Peyer's patch (tissue), 4 donors: ENCODE measurements at regions not wholly inside any gene's neighbourhood (a gene's known extent, or its start where the extent isn't known, plus 50 kb on each side); places are given as distances from the start of the nearest gene placed in this dataset.

Experiments used
- POLR2A ChIP-seq, 2 donors: fragments of 450-650 bp; IDR thresholded peaks; one replicate each; pipeline ENCODE4 v1.5.1; 2017; ENCODE audit warnings: antibody characterized with exemption in 2 of 2, mild to moderate bottlenecking in 2 of 2, moderate library complexity in 2 of 2
- TF ChIP-seq, protein P1 (sequence below), 6 experiments: fragments of 450-650 bp in 4 of 6; fragments of 200-600 bp in 2 of 6; sonication (generic) in 1 of 6; IDR thresholded peaks; one replicate each; pipeline ENCODE4 v1.5.1; 2017 to 2019; ENCODE audit warnings: antibody characterized with exemption in 6 of 6, mild to moderate bottlenecking in 3 of 6, moderate library complexity in 1 of 6

DNA sequence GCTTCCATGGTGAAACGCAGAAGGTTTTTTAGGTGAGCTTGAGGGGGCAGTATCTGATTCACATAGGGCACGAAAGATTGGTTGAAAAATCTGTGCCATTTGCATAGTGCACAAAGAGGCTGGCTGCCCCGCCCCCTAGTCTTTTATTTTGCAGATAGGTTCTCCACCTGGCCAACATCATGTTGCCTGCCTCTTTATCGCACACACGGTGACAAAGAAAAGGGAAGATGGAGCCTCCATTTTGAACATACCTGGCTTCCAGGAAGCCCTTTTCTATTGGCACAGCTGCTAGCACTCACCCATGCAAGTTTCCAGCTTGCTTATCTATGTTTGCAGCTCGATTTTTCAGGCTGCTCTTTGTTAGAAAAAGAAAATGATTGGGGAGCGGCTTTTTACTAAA, 316.2 kb upstream of the KLHL1 start:
- TF ChIP-seq, protein P1, sequence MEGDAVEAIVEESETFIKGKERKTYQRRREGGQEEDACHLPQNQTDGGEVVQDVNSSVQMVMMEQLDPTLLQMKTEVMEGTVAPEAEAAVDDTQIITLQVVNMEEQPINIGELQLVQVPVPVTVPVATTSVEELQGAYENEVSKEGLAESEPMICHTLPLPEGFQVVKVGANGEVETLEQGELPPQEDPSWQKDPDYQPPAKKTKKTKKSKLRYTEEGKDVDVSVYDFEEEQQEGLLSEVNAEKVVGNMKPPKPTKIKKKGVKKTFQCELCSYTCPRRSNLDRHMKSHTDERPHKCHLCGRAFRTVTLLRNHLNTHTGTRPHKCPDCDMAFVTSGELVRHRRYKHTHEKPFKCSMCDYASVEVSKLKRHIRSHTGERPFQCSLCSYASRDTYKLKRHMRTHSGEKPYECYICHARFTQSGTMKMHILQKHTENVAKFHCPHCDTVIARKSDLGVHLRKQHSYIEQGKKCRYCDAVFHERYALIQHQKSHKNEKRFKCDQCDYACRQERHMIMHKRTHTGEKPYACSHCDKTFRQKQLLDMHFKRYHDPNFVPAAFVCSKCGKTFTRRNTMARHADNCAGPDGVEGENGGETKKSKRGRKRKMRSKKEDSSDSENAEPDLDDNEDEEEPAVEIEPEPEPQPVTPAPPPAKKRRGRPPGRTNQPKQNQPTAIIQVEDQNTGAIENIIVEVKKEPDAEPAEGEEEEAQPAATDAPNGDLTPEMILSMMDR (IDR thresholded peaks at IDR 0.05) = no peak
- no peak for TF ChIP-seq POLR2A (IDR thresholded peaks at IDR 0.05)
